GM12891 (cell line): ENCODE measurements at regions not wholly inside any gene's neighbourhood (a gene's known extent, or its start where the extent isn't known, plus 50 kb on each side); places are given as distances from the start of the nearest gene placed in this dataset.

Source experiments
- POLR2A ChIP-seq: IDR thresholded peaks from 2 replicates; pipeline ENCODE4 v1.6.1; 2011; ENCODE audit warnings: low read depth, low read length, control low read depth
- POLR2AphosphoS5 ChIP-seq: IDR thresholded peaks from 2 replicates; pipeline ENCODE4 v1.6.1; 2011; ENCODE audit warnings: low read depth, low read length, control low read depth
- POU2F2 ChIP-seq: IDR thresholded peaks from 2 replicates; pipeline ENCODE4 v1.6.1; 2011; ENCODE audit warnings: low read depth, mild to moderate bottlenecking, control low read depth, low read length, moderate library complexity

DNA sequence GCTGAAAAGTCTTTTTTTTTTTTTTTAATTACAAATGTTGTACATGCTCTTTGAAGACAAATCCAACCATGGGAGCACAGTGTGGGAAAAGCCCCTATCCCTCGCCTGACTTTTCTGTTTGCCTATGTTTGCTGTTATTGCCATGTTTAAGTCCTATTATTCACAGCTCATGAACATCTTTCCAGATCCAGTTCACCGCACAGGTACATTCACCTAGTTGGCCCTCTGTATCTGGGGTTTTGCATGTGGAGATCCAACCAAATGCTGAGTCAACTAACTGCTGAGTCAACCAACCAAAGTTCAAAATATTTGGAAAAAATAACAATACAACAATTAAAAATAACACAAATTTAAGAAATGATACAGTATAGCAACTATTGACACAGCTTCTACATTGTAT is 100.1 kb upstream of the CLNK start:
- no peak for TF ChIP-seq POLR2A
- no peak for TF ChIP-seq POLR2AphosphoS5
- no peak for TF ChIP-seq POU2F2
